H9 (cell line): ENCODE measurements at regions not wholly inside any gene's neighbourhood (a gene's known extent, or its start where the extent isn't known, plus 50 kb on each side); places are given as distances from the start of the nearest gene placed in this dataset.

Experiments used
- DNase-seq: peaks from one replicate; pipeline ENCODE4 v3.0.0-alpha.2; 2017
- H2AFZ ChIP-seq: one replicate; pipeline ENCODE4 v1.6.1; 2013; ENCODE audit warnings: mild to moderate bottlenecking, low read length, control low read depth, moderate library complexity
- H2AK5ac ChIP-seq: 2 replicates; pipeline ENCODE4 v1.6.1; 2013; ENCODE audit warnings: low read length, control low read depth, mixed read lengths; ENCODE audit not compliant: insufficient read length
- H2BK120ac ChIP-seq: one replicate; pipeline ENCODE4 v1.6.1; 2013; ENCODE audit warnings: low read depth, mild to moderate bottlenecking, low read length, control low read depth, inconsistent platforms; ENCODE audit not compliant: poor library complexity, severe bottlenecking
- H2BK12ac ChIP-seq: 2 replicates; pipeline ENCODE4 v1.6.1; 2013; ENCODE audit warnings: low read length, control low read depth, mixed read lengths, low read depth; ENCODE audit not compliant: insufficient read length
- H2BK15ac ChIP-seq: 2 replicates; pipeline ENCODE4 v1.6.1; 2013; ENCODE audit warnings: low read depth, low read length, control low read depth
- H2BK20ac ChIP-seq: one replicate; pipeline ENCODE4 v1.6.1; 2013; ENCODE audit warnings: low read depth, mild to moderate bottlenecking, low read length, control low read depth, inconsistent platforms; ENCODE audit not compliant: poor library complexity, severe bottlenecking
- H2BK5ac ChIP-seq: 2 replicates; pipeline ENCODE4 v1.6.1; 2013; ENCODE audit warnings: low read length, control low read depth, mixed read lengths; ENCODE audit not compliant: insufficient read length
- H3K14ac ChIP-seq: 2 replicates; pipeline ENCODE4 v1.6.1; 2013; ENCODE audit warnings: low read length, control low read depth; ENCODE audit not compliant: insufficient read depth
- H3K18ac ChIP-seq: 2 replicates; pipeline ENCODE4 v1.6.1; 2013; ENCODE audit warnings: low read depth, mild to moderate bottlenecking, mixed read lengths, low read length, control low read depth; ENCODE audit not compliant: insufficient read length
- H3K23ac ChIP-seq: 2 replicates; pipeline ENCODE4 v1.6.1; 2013; ENCODE audit warnings: low read length, control low read depth, mixed read lengths, low read depth; ENCODE audit not compliant: insufficient read length
- H3K23me2 ChIP-seq: 2 replicates; pipeline ENCODE4 v1.6.1; 2013; ENCODE audit warnings: low read depth, mild to moderate bottlenecking, mixed read lengths, low read length, control low read depth; ENCODE audit not compliant: insufficient read length, poor library complexity, severe bottlenecking
- H3K27ac ChIP-seq: 2 replicates; pipeline ENCODE4 v1.5.1; 2013; ENCODE audit warnings: low read length, control low read depth, mixed read lengths, low read depth; ENCODE audit not compliant: insufficient read length
- H3K27me3 ChIP-seq: 2 replicates; pipeline ENCODE4 v1.6.1; 2013; ENCODE audit warnings: low read length, control low read depth, inconsistent platforms; ENCODE audit not compliant: insufficient read depth
- H3K4ac ChIP-seq: 2 replicates; pipeline ENCODE4 v1.6.1; 2013; ENCODE audit warnings: low read depth, mild to moderate bottlenecking, control low read depth, inconsistent platforms, low read length, moderate library complexity
- H3K4me1 ChIP-seq: 2 replicates; pipeline ENCODE4 v1.6.1; 2013; ENCODE audit warnings: low read length, control low read depth, inconsistent platforms; ENCODE audit not compliant: insufficient read depth
- H3K4me2 ChIP-seq: 2 replicates; pipeline ENCODE4 v1.6.1; 2013; ENCODE audit warnings: low read length, control low read depth, mixed read lengths; ENCODE audit not compliant: insufficient read length, insufficient read depth
- H3K56ac ChIP-seq: 2 replicates; pipeline ENCODE4 v1.6.1; 2013; ENCODE audit warnings: low read depth, mild to moderate bottlenecking, mixed read lengths, low read length, control low read depth; ENCODE audit not compliant: insufficient read length
- H3K79me1 ChIP-seq: 2 replicates; pipeline ENCODE4 v1.6.1; 2013; ENCODE audit warnings: low read depth, mild to moderate bottlenecking, moderate library complexity, low read length, control low read depth, inconsistent platforms; ENCODE audit not compliant: insufficient read depth, poor library complexity, severe bottlenecking
- H3K79me2 ChIP-seq: 2 replicates; pipeline ENCODE4 v1.6.1; 2013; ENCODE audit warnings: low read length, control low read depth, inconsistent platforms; ENCODE audit not compliant: insufficient read depth
- H3K9ac ChIP-seq: 2 replicates; pipeline ENCODE4 v1.6.1; 2013; ENCODE audit warnings: low read length, control low read depth, mixed read lengths; ENCODE audit not compliant: insufficient read length; ENCODE audit errors: extremely low read depth
- H3K9me3 ChIP-seq: one replicate; pipeline ENCODE4 v1.6.1; 2013; ENCODE audit warnings: low read depth, low read length, inconsistent platforms; ENCODE audit not compliant: control insufficient read depth
- H3T11ph ChIP-seq: one replicate; pipeline ENCODE4 v1.6.1; 2013; ENCODE audit warnings: mild to moderate bottlenecking, low read length, control low read depth, inconsistent platforms
- H4K20me1 ChIP-seq: one replicate; pipeline ENCODE4 v1.6.1; 2013; ENCODE audit not compliant: control insufficient read depth, insufficient read length, insufficient read depth
- H4K5ac ChIP-seq: 2 replicates; pipeline ENCODE4 v1.6.1; 2013; ENCODE audit warnings: low read depth, mild to moderate bottlenecking, mixed read lengths, low read length, control low read depth; ENCODE audit not compliant: insufficient read length
- H4K8ac ChIP-seq: replicated peaks from 2 replicates; pipeline ENCODE4 v1.6.1; 2013; ENCODE audit warnings: low read length, control low read depth, mixed read lengths, low read depth; ENCODE audit not compliant: insufficient read length
- H4K91ac ChIP-seq: 2 replicates; pipeline ENCODE4 v1.6.1; 2013; ENCODE audit warnings: low read depth, mild to moderate bottlenecking, moderate library complexity, mixed read lengths, low read length, control low read depth; ENCODE audit not compliant: insufficient read length
- H3K27ac Mint-ChIP-seq, 3 experiments: 2 replicates in 2 of 3; 3 replicates in 1 of 3; pipeline ENCODE4 v1.8.0; 2020 to 2021; ENCODE audit warnings: mixed read lengths in 3 of 3, mild to moderate bottlenecking in 1 of 3, moderate library complexity in 1 of 3
- H3K27me3 Mint-ChIP-seq: 2 replicates; pipeline ENCODE4 v1.8.0; 2021; ENCODE audit warnings: low read depth, mild to moderate bottlenecking, moderate library complexity, mixed read lengths
- H3K36me3 Mint-ChIP-seq, 3 experiments: 2 replicates in 2 of 3; 3 replicates in 1 of 3; pipeline ENCODE4 v1.8.0; 2020 to 2021; ENCODE audit warnings: low read depth in 3 of 3, mixed read lengths in 3 of 3; ENCODE audit not compliant: insufficient read depth in 1 of 3
- H3K4me1 Mint-ChIP-seq, 2 experiments: 2 replicates each; pipeline ENCODE4 v1.8.0; 2020; ENCODE audit warnings: mixed read lengths in 2 of 2
- H3K4me3 Mint-ChIP-seq, 2 experiments: 2 replicates in 1 of 2; 3 replicates in 1 of 2; pipeline ENCODE4 v1.8.0; 2020 to 2021; ENCODE audit warnings: mild to moderate bottlenecking in 2 of 2, mixed read lengths in 2 of 2, moderate library complexity in 1 of 2
- H3K9me3 Mint-ChIP-seq, 2 experiments: 2 replicates in 1 of 2; 3 replicates in 1 of 2; pipeline ENCODE4 v1.8.0; 2020; ENCODE audit warnings: mild to moderate bottlenecking in 2 of 2, mixed read lengths in 2 of 2, moderate library complexity in 1 of 2
- WGBS: extraction: QIAGEN DNeasy Blood & Tissue Kit; methylation state at CpG from one replicate; pipeline ENCODE4 v1.1.7; 2013; ENCODE audit warnings: missing lambda C conversion rate, low lambda C conversion rate, mixed read lengths; ENCODE audit not compliant: insufficient read length; ENCODE audit errors: extremely low coverage; 5-methylcytosine and 5-hydroxymethylcytosine counted together
- TF ChIP-seq, protein P1 (sequence below): fragments of 200-600 bp; sonication (generic); conservative IDR thresholded peaks from 3 replicates; pipeline ENCODE4 v1.8.0; 2021; ENCODE audit warnings: antibody characterized with exemption, mild to moderate bottlenecking

GRCh38 chr2:116042530-116042929 is 1600.1 kb downstream of the DPP10 start:
- no peak overlapping the region for H3K27ac ChIP-seq
- H3K18ac ChIP-seq = no peak overlapping the region
- no peak overlapping the region for H2AK5ac ChIP-seq
- H3K4me2 ChIP-seq = no peak overlapping the region
- H2BK15ac ChIP-seq = no peak overlapping the region
- H3K4me1 ChIP-seq = no peaks in the 10 kb centered on the region
- no peak overlapping the region for H4K91ac ChIP-seq
- H3K9me3 ChIP-seq = no peaks in the 10 kb centered on the region
- no peak overlapping the region for H2BK5ac ChIP-seq
- H2AFZ ChIP-seq = no peak overlapping the region
- H4K8ac ChIP-seq = no peak overlapping the region
- H3K4ac ChIP-seq = no peak overlapping the region
- no peak overlapping the region for H3K9ac ChIP-seq
- WGBS = no CpG with 5 or more reads among the region's 1 CpG
- H2BK20ac ChIP-seq = no peak overlapping the region
- H3K27me3 Mint-ChIP-seq = peaks cover 3% of the 10 kb centered on the region; the same call in 1 of the 2 replicates
- H3K14ac ChIP-seq = no peak overlapping the region
- DNase-seq = no peak
- no peak overlapping the region for H2BK12ac ChIP-seq
- no peak overlapping the region for H3K56ac ChIP-seq
- H3K4me1 Mint-ChIP-seq = no peaks in the 10 kb centered on the region
- H3K23ac ChIP-seq = no peak overlapping the region
- H3T11ph ChIP-seq = no peak overlapping the region
- TF ChIP-seq, protein P1, sequence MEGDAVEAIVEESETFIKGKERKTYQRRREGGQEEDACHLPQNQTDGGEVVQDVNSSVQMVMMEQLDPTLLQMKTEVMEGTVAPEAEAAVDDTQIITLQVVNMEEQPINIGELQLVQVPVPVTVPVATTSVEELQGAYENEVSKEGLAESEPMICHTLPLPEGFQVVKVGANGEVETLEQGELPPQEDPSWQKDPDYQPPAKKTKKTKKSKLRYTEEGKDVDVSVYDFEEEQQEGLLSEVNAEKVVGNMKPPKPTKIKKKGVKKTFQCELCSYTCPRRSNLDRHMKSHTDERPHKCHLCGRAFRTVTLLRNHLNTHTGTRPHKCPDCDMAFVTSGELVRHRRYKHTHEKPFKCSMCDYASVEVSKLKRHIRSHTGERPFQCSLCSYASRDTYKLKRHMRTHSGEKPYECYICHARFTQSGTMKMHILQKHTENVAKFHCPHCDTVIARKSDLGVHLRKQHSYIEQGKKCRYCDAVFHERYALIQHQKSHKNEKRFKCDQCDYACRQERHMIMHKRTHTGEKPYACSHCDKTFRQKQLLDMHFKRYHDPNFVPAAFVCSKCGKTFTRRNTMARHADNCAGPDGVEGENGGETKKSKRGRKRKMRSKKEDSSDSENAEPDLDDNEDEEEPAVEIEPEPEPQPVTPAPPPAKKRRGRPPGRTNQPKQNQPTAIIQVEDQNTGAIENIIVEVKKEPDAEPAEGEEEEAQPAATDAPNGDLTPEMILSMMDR = no peak
- H3K9me3 Mint-ChIP-seq = peaks cover 3 to 8% of the 10 kb centered on the region in 2 experiments
- no peaks in the 10 kb centered on the region for H3K79me2 ChIP-seq
- H3K4me3 Mint-ChIP-seq = no peak overlapping the region
- H4K5ac ChIP-seq = no peak overlapping the region
- H3K27ac Mint-ChIP-seq = no peak overlapping the region; a peak in 1 of 7 replicates
- no peaks in the 10 kb centered on the region for H3K23me2 ChIP-seq
- H3K36me3 Mint-ChIP-seq = no peaks in the 10 kb centered on the region
- no peaks in the 10 kb centered on the region for H3K27me3 ChIP-seq
- no peaks in the 10 kb centered on the region for H3K79me1 ChIP-seq
- H2BK120ac ChIP-seq = no peak overlapping the region
- no peaks in the 10 kb centered on the region for H4K20me1 ChIP-seq
